GM21515 (cell line): ENCODE measurements at regions not wholly inside any gene's neighbourhood (a gene's known extent, or its start where the extent isn't known, plus 50 kb on each side); places are given as distances from the start of the nearest gene placed in this dataset.

ENCODE experiments used
- ATAC-seq: cut with Tn5 transposase; IDR thresholded peaks from one replicate; pipeline ENCODE4 v1.9.1; 2021; ENCODE audit not compliant: unreplicated experiment

GRCh38 chr14:98802044-98802443 lies 470.0 kb downstream of the BCL11B start:
- no peak for ATAC-seq

- ATAC-seq = no peak
These were observed 468.8 kb downstream of the BCL11B start for GRCh38 chr14:98803196-98803595.

GRCh38 chr14:98808494-98809407 lies 463.2 kb downstream of the BCL11B start:
- ATAC-seq = no peak

- ATAC-seq = no peak
These were observed 455.8 kb downstream of the BCL11B start for GRCh38 chr14:98816195-98816594.

- no peak for ATAC-seq
These were observed 455.3 kb downstream of the BCL11B start for GRCh38 chr14:98816720-98817119.

- ATAC-seq = no peak
These were observed 452.7 kb downstream of the BCL11B start for GRCh38 chr14:98819132-98819866.

GRCh38 chr14:98819867-98820206 lies 452.2 kb downstream of the BCL11B start:
- ATAC-seq = no peak

GRCh38 chr14:98822917-98823316 lies 449.1 kb downstream of the BCL11B start:
- no peak for ATAC-seq

GRCh38 chr14:98826618-98827017 lies 445.4 kb downstream of the BCL11B start:
- ATAC-seq = no peak

- no peak for ATAC-seq
These were observed 437.9 kb downstream of the BCL11B start for GRCh38 chr14:98834119-98834518.

GRCh38 chr14:98835051-98835824 lies 436.8 kb downstream of the BCL11B start:
- no peak for ATAC-seq

GRCh38 chr14:98835825-98836100 lies 436.2 kb downstream of the BCL11B start:
- ATAC-seq = no peak

- no peak for ATAC-seq
These were observed 431.9 kb downstream of the BCL11B start for GRCh38 chr14:98840091-98840490.

- ATAC-seq = no peak
These were observed 431.5 kb downstream of the BCL11B start for GRCh38 chr14:98840511-98840910.

GRCh38 chr14:98844456-98844855 lies 427.5 kb downstream of the BCL11B start:
- no peak for ATAC-seq

- no peak for ATAC-seq
These were observed 424.2 kb downstream of the BCL11B start for GRCh38 chr14:98847521-98848468.

- no peak for ATAC-seq
These were observed 418.8 kb downstream of the BCL11B start for GRCh38 chr14:98853063-98853729.

- no peak for ATAC-seq
These were observed 415.9 kb downstream of the BCL11B start for GRCh38 chr14:98855926-98856715.

GRCh38 chr14:98858158-98858557 lies 413.8 kb downstream of the BCL11B start:
- ATAC-seq = no peak
